Small intestine (tissue), 7 donors: ENCODE measurements at regions not wholly inside any gene's neighbourhood (a gene's known extent, or its start where the extent isn't known, plus 50 kb on each side); places are given as distances from the start of the nearest gene placed in this dataset.
A peak's percentile ranks its signal among the peaks of the same experiment; 100 is the strongest.

Source experiments
- DNase-seq, 2 donors: peaks; one replicate each; pipeline versions ENCODE4 v3.0.0 to v3.0.0-alpha.2; 2013
- FAIRE-seq: peaks from 2 replicates; lab custom pipeline; 2012; peaks lifted over from hg19 to GRCh38; lab: Jason Lieb, UNC
- H3K27ac ChIP-seq, 3 donors: one replicate each; pipeline ENCODE4 v1.5.1; 2013; ENCODE audit warnings: low read length in 2 of 3, mild to moderate bottlenecking in 2 of 3, control low read depth in 1 of 3, inconsistent platforms in 1 of 3, low read depth in 1 of 3, moderate library complexity in 1 of 3
- H3K27me3 ChIP-seq, 3 donors: one replicate each; pipeline ENCODE4 v1.6.1; 2013; ENCODE audit warnings: low read length in 3 of 3, inconsistent platforms in 1 of 3; ENCODE audit not compliant: control insufficient read depth in 3 of 3, insufficient read depth in 3 of 3
- H3K36me3 ChIP-seq, 3 donors: one replicate each; pipeline ENCODE4 v1.6.1; 2013; ENCODE audit warnings: low read length in 3 of 3, inconsistent platforms in 1 of 3, low read depth in 1 of 3, mild to moderate bottlenecking in 1 of 3, moderate library complexity in 1 of 3; ENCODE audit not compliant: control insufficient read depth in 3 of 3, insufficient read depth in 2 of 3
- H3K4me1 ChIP-seq, 3 donors: one replicate each; pipeline ENCODE4 v1.6.1; 2013; ENCODE audit warnings: low read length in 2 of 3, inconsistent platforms in 1 of 3, low read depth in 1 of 3, mild to moderate bottlenecking in 1 of 3, moderate library complexity in 1 of 3; ENCODE audit not compliant: control insufficient read depth in 3 of 3, insufficient read depth in 2 of 3
- H3K4me3 ChIP-seq, 3 donors: one replicate each; pipeline ENCODE4 v1.5.1; 2013; ENCODE audit warnings: low read length in 3 of 3, control low read depth in 1 of 3, inconsistent platforms in 1 of 3, low read depth in 1 of 3, mild to moderate bottlenecking in 1 of 3, moderate library complexity in 1 of 3
- H3K9me3 ChIP-seq, 2 donors: one replicate each; pipeline ENCODE4 v1.6.1; 2013; ENCODE audit warnings: low read depth in 1 of 2, low read length in 1 of 2; ENCODE audit not compliant: control insufficient read depth in 2 of 2, insufficient read depth in 1 of 2
- WGBS, 3 donors: extraction: QIAGEN DNeasy Blood & Tissue Kit; methylation state at CpG; one replicate each; pipeline ENCODE4 v1.1.7; 2013; 5-methylcytosine and 5-hydroxymethylcytosine counted together
- donor health status: healthy with polysubstance abuse.
- donor health status: control.
- donor health status: control.
- donor health status: Bipolar disorder and iron deficiency.
- donor health status: healthy.

- no peak overlapping the region for H3K27ac ChIP-seq
- H3K4me1 ChIP-seq: no peaks in the 10 kb centered on the region
- H3K27me3 ChIP-seq: no peaks in the 10 kb centered on the region
- no peaks in the 10 kb centered on the region for H3K36me3 ChIP-seq
- FAIRE-seq: no peak
- 90 to 96% (median 93%) methylated on average over 7 of the region's 7 CpGs for WGBS, 3 donors
- peaks cover 0 to 3% of the 10 kb centered on the region in 2 donors for H3K9me3 ChIP-seq
- H3K4me3 ChIP-seq: no peak overlapping the region
- DNase-seq: no peak
These were observed 126.3 kb downstream of the ATPSCKMT start for GRCh38 chr5:10123254-10123989.

GRCh38 chr5:10122076-10122726, 127.5 kb downstream of the ATPSCKMT start:
- DNase-seq (no peak), FAIRE-seq (no peak)
- no peaks in the 10 kb centered on the region for H3K27me3 ChIP-seq
- no peaks in the 10 kb centered on the region for H3K36me3 ChIP-seq
- WGBS, 3 donors: 77 to 93% (median 83%) methylated on average over 1 of the region's 1 CpG
- no peak overlapping the region for H3K27ac ChIP-seq
- H3K4me3 ChIP-seq: no peak overlapping the region
- peaks cover 0 to 3% of the 10 kb centered on the region in 2 donors for H3K9me3 ChIP-seq
- H3K4me1 ChIP-seq: no peaks in the 10 kb centered on the region

GRCh38 chr5:10120934-10121333, 128.8 kb downstream of the ATPSCKMT start:
- 92 to 94% (median 92%) methylated on average over 7 of the region's 7 CpGs for WGBS, 3 donors
- H3K9me3 ChIP-seq: peaks cover 0 to 3% of the 10 kb centered on the region in 2 donors
- no peaks in the 10 kb centered on the region for H3K4me1 ChIP-seq
- H3K27ac ChIP-seq: no peak overlapping the region
- H3K4me3 ChIP-seq: no peak overlapping the region
- no peaks in the 10 kb centered on the region for H3K27me3 ChIP-seq
- DNase-seq (no peak), FAIRE-seq (no peak)
- no peaks in the 10 kb centered on the region for H3K36me3 ChIP-seq

DNA sequence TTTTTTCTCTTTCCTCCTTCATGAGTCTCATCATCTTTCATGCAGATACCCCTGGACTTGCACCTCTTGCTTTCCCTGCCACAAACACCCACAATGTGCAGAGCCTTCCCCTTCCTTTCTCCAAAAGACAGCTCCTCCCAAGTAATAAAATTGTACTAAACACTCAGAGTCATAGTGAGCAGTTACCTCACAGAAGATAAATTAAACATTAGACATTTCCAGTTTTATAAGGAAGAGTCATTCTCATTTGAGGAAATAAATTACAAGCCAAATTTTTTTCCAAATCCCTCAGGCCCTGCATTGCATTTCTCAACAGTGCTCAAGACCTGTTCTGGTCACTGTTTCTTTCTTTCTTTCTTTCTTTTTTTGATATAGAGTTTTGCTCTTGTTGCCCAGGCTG, 131.5 kb downstream of the ATPSCKMT start:
- no peaks in the 10 kb centered on the region for H3K36me3 ChIP-seq
- H3K9me3 ChIP-seq: peaks cover 0 to 6% of the 10 kb centered on the region in 2 donors
- no peak for FAIRE-seq
- no peaks in the 10 kb centered on the region for H3K27me3 ChIP-seq
- H3K27ac ChIP-seq: no peak overlapping the region
- no peaks in the 10 kb centered on the region for H3K4me1 ChIP-seq
- no peak overlapping the region for H3K4me3 ChIP-seq
- no peak for DNase-seq

DNA sequence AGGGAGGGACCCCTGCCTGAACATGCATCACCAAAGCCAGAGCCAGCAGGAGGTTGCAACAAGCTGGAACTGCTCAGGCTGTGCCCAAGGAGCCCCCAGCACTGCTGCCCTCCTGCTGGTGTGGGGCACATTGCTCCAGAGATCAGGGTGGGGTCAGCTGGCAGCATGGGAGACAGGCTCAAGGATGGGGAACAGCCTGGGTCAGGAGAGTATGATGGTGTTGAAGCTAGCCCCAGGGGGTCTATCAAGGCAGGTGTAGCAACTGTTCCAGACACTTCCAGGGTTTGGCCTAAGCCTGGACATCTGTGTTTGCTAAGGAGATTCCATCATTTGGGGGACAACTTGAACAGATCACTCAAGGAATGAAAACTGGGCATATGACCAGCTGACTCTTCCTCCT, 133.1 kb downstream of the ATPSCKMT start:
- Histone ChIP-seq H3K4me3 (no peak overlapping the region), H3K27ac (no peak overlapping the region), H3K27me3 (no peaks in the 10 kb centered on the region), H3K36me3 (no peaks in the 10 kb centered on the region), H3K4me1 (no peaks in the 10 kb centered on the region), H3K9me3 (peaks cover 0 to 6% of the 10 kb centered on the region in 2 donors)
- DNase-seq (no peak), FAIRE-seq (no peak)

DNA sequence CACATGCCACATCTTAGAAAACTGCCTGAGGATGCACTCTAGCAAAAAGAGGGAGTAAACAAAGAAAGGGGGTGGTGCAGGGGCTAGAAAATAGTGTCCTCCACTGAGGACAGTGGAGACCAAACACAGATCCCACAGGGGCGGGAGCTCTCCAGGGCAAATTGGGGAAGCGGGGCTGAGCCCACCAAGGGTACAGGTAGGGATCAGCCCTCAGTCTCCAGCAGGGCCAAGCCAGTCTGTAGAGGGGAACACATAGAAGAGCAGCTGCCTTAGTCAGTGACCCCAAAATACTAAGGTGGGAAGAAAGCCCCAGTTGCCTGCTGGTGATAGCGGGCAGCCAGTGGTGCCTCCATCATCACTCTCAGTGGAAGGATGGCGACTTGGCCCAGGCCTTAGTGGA, 134.0 kb downstream of the ATPSCKMT start:
- Histone ChIP-seq H3K4me1 (no peaks in the 10 kb centered on the region), H3K27ac (no peak overlapping the region), H3K36me3 (no peaks in the 10 kb centered on the region), H3K4me3 (no peak overlapping the region), H3K27me3 (no peaks in the 10 kb centered on the region), H3K9me3 (peaks cover 0 to 6% of the 10 kb centered on the region in 2 donors)
- FAIRE-seq (no peak), DNase-seq (no peak)
- 90 to 99% (median 96%) methylated on average over 4 of the region's 4 CpGs for WGBS, 3 donors

GRCh38 chr5:10111571-10111970, 138.1 kb downstream of the ATPSCKMT start:
- DNase-seq: peak; percentile 31 to 42
- WGBS, 3 donors: 44 to 53% (median 46%) methylated on average over 7 of the region's 7 CpGs
- no peaks in the 10 kb centered on the region for H3K36me3 ChIP-seq
- no peaks in the 10 kb centered on the region for H3K4me1 ChIP-seq
- no peaks in the 10 kb centered on the region for H3K27me3 ChIP-seq
- H3K9me3 ChIP-seq: peaks cover 0 to 4% of the 10 kb centered on the region in 2 donors
- no peak overlapping the region for H3K27ac ChIP-seq
- no peak overlapping the region for H3K4me3 ChIP-seq
- FAIRE-seq: no peak

DNA sequence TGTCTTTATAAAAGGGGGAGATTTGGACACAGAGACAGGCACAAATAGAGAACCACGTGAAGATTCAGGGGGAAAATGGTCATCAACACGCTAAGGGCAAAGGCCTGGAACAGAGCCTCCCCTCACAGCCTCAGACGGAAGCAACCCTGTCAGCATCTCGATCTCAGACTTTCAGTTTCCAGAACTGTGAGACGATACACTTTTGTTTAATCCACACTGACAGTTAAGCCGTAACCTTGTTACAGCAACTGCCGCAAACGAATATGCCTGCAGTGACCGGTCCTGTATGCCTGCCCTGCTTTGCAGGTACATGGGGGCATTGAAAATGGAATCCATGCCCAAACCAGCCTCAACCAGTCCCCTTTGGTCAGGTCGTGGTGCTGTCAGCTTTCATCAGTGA, 139.5 kb downstream of the ATPSCKMT start:
- FAIRE-seq: no peak
- WGBS, 3 donors: 80 to 83% (median 81%) methylated on average over 10 of the region's 10 CpGs

More for the DNA sequence above, 139.5 kb downstream of the ATPSCKMT start:
- Histone ChIP-seq H3K9me3 (no peaks in the 10 kb centered on the region), H3K27me3 (no peaks in the 10 kb centered on the region), H3K27ac (no peak overlapping the region), H3K4me1 (no peaks in the 10 kb centered on the region), H3K4me3 (no peak overlapping the region), H3K36me3 (no peaks in the 10 kb centered on the region)
- no peak for DNase-seq
